ENCODE measurements at regions not wholly inside any gene's neighbourhood (a gene's known extent, or its start where the extent isn't known, plus 50 kb on each side); places are given as distances from the start of the nearest gene placed in this dataset.

DNA sequence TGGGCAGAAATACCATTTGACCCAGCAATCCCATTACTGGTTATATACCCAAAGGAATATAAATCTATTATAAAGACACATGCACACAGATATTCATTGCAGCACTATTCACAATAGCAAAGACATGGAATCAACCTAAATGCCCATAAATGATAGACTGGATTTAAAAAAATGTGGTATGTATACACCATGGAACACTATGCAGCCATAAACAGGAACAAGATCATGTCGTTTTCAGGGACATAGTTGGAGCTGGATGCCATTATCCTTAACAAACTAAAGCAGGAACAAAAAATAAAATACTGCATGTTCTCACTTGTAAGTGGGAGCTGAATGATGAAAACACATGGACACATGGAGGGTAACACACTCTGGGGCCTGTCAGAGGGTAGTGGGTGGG lies 335.6 kb downstream of the BTG1 start:
- TF ChIP-seq FOXA2 (IDR thresholded peaks at IDR 0.05) (no peak), HNF4G (IDR thresholded peaks at IDR 0.05) (no peak), RXRA (IDR thresholded peaks at IDR 0.05) (no peak), FOXA1 (IDR thresholded peaks at IDR 0.05) (no peak), TAF1 (conservative IDR thresholded peaks at IDR 0.05) (no peak)
- TF ChIP-seq, protein P1, sequence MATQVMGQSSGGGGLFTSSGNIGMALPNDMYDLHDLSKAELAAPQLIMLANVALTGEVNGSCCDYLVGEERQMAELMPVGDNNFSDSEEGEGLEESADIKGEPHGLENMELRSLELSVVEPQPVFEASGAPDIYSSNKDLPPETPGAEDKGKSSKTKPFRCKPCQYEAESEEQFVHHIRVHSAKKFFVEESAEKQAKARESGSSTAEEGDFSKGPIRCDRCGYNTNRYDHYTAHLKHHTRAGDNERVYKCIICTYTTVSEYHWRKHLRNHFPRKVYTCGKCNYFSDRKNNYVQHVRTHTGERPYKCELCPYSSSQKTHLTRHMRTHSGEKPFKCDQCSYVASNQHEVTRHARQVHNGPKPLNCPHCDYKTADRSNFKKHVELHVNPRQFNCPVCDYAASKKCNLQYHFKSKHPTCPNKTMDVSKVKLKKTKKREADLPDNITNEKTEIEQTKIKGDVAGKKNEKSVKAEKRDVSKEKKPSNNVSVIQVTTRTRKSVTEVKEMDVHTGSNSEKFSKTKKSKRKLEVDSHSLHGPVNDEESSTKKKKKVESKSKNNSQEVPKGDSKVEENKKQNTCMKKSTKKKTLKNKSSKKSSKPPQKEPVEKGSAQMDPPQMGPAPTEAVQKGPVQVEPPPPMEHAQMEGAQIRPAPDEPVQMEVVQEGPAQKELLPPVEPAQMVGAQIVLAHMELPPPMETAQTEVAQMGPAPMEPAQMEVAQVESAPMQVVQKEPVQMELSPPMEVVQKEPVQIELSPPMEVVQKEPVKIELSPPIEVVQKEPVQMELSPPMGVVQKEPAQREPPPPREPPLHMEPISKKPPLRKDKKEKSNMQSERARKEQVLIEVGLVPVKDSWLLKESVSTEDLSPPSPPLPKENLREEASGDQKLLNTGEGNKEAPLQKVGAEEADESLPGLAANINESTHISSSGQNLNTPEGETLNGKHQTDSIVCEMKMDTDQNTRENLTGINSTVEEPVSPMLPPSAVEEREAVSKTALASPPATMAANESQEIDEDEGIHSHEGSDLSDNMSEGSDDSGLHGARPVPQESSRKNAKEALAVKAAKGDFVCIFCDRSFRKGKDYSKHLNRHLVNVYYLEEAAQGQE (IDR thresholded peaks at IDR 0.05): no peak
- TF ChIP-seq, protein P2, sequence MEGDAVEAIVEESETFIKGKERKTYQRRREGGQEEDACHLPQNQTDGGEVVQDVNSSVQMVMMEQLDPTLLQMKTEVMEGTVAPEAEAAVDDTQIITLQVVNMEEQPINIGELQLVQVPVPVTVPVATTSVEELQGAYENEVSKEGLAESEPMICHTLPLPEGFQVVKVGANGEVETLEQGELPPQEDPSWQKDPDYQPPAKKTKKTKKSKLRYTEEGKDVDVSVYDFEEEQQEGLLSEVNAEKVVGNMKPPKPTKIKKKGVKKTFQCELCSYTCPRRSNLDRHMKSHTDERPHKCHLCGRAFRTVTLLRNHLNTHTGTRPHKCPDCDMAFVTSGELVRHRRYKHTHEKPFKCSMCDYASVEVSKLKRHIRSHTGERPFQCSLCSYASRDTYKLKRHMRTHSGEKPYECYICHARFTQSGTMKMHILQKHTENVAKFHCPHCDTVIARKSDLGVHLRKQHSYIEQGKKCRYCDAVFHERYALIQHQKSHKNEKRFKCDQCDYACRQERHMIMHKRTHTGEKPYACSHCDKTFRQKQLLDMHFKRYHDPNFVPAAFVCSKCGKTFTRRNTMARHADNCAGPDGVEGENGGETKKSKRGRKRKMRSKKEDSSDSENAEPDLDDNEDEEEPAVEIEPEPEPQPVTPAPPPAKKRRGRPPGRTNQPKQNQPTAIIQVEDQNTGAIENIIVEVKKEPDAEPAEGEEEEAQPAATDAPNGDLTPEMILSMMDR (IDR thresholded peaks at IDR 0.05; ENCODE audit: low read depth, low read length, missing input control): no peak
- TF ChIP-seq, protein P3, sequence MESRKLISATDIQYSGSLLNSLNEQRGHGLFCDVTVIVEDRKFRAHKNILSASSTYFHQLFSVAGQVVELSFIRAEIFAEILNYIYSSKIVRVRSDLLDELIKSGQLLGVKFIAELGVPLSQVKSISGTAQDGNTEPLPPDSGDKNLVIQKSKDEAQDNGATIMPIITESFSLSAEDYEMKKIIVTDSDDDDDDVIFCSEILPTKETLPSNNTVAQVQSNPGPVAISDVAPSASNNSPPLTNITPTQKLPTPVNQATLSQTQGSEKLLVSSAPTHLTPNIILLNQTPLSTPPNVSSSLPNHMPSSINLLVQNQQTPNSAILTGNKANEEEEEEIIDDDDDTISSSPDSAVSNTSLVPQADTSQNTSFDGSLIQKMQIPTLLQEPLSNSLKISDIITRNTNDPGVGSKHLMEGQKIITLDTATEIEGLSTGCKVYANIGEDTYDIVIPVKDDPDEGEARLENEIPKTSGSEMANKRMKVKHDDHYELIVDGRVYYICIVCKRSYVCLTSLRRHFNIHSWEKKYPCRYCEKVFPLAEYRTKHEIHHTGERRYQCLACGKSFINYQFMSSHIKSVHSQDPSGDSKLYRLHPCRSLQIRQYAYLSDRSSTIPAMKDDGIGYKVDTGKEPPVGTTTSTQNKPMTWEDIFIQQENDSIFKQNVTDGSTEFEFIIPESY (IDR thresholded peaks at IDR 0.05): no peak
- TF ChIP-seq, protein P4, sequence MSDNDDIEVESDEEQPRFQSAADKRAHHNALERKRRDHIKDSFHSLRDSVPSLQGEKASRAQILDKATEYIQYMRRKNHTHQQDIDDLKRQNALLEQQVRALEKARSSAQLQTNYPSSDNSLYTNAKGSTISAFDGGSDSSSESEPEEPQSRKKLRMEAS (IDR thresholded peaks at IDR 0.05): no peak
- Histone ChIP-seq H3K9me3 (ENCODE audit: control insufficient read depth in 4 of 4, low read length in 3 of 4) (peaks cover 0 to 9% (median under 1%) of the 10 kb centered on the region in 4 donors), H3K4me1 (ENCODE audit: control insufficient read depth in 4 of 4, insufficient read depth in 4 of 4, low read length in 3 of 4) (no peaks in the 10 kb centered on the region), H3K36me3 (ENCODE audit: control insufficient read depth in 4 of 4, insufficient read depth in 3 of 4, low read depth in 1 of 4, low read length in 3 of 4) (no peaks in the 10 kb centered on the region), H3K27ac (ENCODE audit: low read depth in 1 of 2, low read length in 2 of 2) (no peak overlapping the region), H3K27me3 (ENCODE audit: control insufficient read depth in 4 of 4, insufficient read depth in 4 of 4, low read length in 3 of 4) (no peaks in the 10 kb centered on the region), H3K4me3 (ENCODE audit: low read depth in 1 of 3, low read length in 3 of 3) (no peak overlapping the region), H3K9ac (ENCODE audit: low read depth in 1 of 2, low read length in 2 of 2) (no peak overlapping the region)
- DNase-seq (ENCODE audit: low spot score): no peak
- WGBS: 89% methylated on average over 1 of the region's 1 CpG

DNA sequence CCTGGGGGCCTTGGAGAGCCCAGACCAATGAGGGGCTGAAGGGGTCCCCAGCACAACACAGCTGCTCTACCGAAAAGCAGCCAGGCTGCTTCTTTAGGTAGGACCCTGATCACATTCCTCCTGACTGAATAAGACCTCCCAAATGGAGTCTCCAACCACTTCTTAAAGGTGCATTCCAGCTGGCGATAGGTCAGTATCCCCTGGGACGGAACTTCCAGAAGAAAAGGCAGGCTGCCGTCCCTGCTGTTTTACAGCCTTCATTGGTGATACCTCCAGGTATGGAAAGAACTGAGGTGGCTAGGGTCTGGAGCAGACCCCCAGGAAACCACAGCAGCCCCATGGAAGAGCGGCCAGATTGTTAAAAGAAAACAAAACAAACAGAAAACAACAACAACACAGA lies 340.6 kb downstream of the BTG1 start:
- H3K9me3 ChIP-seq (ENCODE audit: control insufficient read depth in 4 of 4, low read length in 3 of 4): peaks cover 0 to 9% (median under 1%) of the 10 kb centered on the region in 4 donors
- no peak overlapping the region for H3K4me3 ChIP-seq (ENCODE audit: low read depth in 1 of 3, low read length in 3 of 3)
- H3K9ac ChIP-seq (ENCODE audit: low read depth in 1 of 2, low read length in 2 of 2): no peak overlapping the region
- H3K36me3 ChIP-seq (ENCODE audit: control insufficient read depth in 4 of 4, insufficient read depth in 3 of 4, low read depth in 1 of 4, low read length in 3 of 4): no peaks in the 10 kb centered on the region
- no peaks in the 10 kb centered on the region for H3K4me1 ChIP-seq (ENCODE audit: control insufficient read depth in 4 of 4, insufficient read depth in 4 of 4, low read length in 3 of 4)
- 98% methylated on average over 5 of the region's 5 CpGs for WGBS
- no peaks in the 10 kb centered on the region for H3K27me3 ChIP-seq (ENCODE audit: control insufficient read depth in 4 of 4, insufficient read depth in 4 of 4, low read length in 3 of 4)
- H3K27ac ChIP-seq (ENCODE audit: low read depth in 1 of 2, low read length in 2 of 2): no peak overlapping the region
- DNase-seq (ENCODE audit: low spot score): no peak
- TF ChIP-seq RAD21 (IDR thresholded peaks at IDR 0.05) (no peak), SP1 (IDR thresholded peaks at IDR 0.05) (no peak), NR2F2 (IDR thresholded peaks at IDR 0.05) (no peak), YY1 (IDR thresholded peaks at IDR 0.05) (no peak), FOXA2 (IDR thresholded peaks at IDR 0.05) (no peak), EGR1 (IDR thresholded peaks at IDR 0.05; ENCODE audit: low read depth in 2 of 2) (no peak), TAF1 (conservative IDR thresholded peaks at IDR 0.05) (no peak), HNF4A (conservative IDR thresholded peaks at IDR 0.05) (no peak), JUND (IDR thresholded peaks at IDR 0.05) (no peak), HNF4G (IDR thresholded peaks at IDR 0.05) (no peak)
- TF ChIP-seq, protein P1 (IDR thresholded peaks at IDR 0.05): no peak
- TF ChIP-seq, protein P2 (IDR thresholded peaks at IDR 0.05; ENCODE audit: low read depth, low read length, missing input control): no peak
- TF ChIP-seq, protein P3 (IDR thresholded peaks at IDR 0.05): no peak

Measured in liver (tissue), 8 donors.